ENCODE measurements at regions not wholly inside any gene's neighbourhood (a gene's known extent, or its start where the extent isn't known, plus 50 kb on each side); places are given as distances from the start of the nearest gene placed in this dataset.

- Histone ChIP-seq H3K9me3 (replicated peaks in 1 of 11) (peaks cover 12 to 18% (median 16%) of the 10 kb centered on the region in 11 experiments), H3K4me3 (no peak overlapping the region), H3K9ac (no peak overlapping the region), H3K27ac (peak overlapping the region in 4 of 11 experiments; percentile 1 to 57 (median 41); a peak in 5 of 22 replicates), H3K27me3 (no peaks in the 10 kb centered on the region), H3K4me1 (peaks cover 0 to 68% (median 6%) of the 10 kb centered on the region in 10 experiments; a peak in 9 of 20 replicates), H3K36me3 (peaks cover 0 to 14% (median 0%) of the 10 kb centered on the region in 11 experiments; a peak in 5 of 22 replicates), H3K4me2 (peak overlapping the region in 5 of 11 experiments; percentile 7 to 76 (median 56); a peak in 5 of 22 replicates), H4K20me1 (no peaks in the 10 kb centered on the region)
- TF ChIP-seq Cebpa-rat (IDR thresholded peaks at IDR 0.05), result no peak
Measured at GRCh38 chr11:21911061-21911460, 281.8 kb upstream of the ANO5 start.

- Histone ChIP-seq H3K36me3 (peaks cover 0 to 23% (median 0%) of the 10 kb centered on the region in 11 experiments; a peak in 5 of 22 replicates), H3K4me1 (peaks cover 0 to 68% (median 6%) of the 10 kb centered on the region in 10 experiments; a peak in 9 of 20 replicates), H4K20me1 (no peaks in the 10 kb centered on the region), H3K9ac (peak overlapping the region in 2 of 11 experiments; percentile 3 to 61; a peak in 3 of 22 replicates), H3K27me3 (no peaks in the 10 kb centered on the region), H3K27ac (peak overlapping the region in 3 of 11 experiments; percentile 39 to 57 (median 54); a peak in 5 of 22 replicates), H3K4me2 (peak overlapping the region in 4 of 11 experiments; percentile 33 to 90 (median 72); a peak in 8 of 22 replicates), H3K4me3 (peak overlapping the region in 3 of 10 experiments; percentile 39 to 54 (median 46); a peak in 5 of 20 replicates), H3K9me3 (replicated peaks in 1 of 11) (peaks cover 12 to 30% (median 18%) of the 10 kb centered on the region in 11 experiments)
- TF ChIP-seq Cebpa-rat (IDR thresholded peaks at IDR 0.05), result peak in 2 of 11 experiments; percentile 41 to 43; a peak in 2 of 22 replicates
Measured at GRCh38 chr11:21912285-21912684, 280.6 kb upstream of the ANO5 start.

- H3K27ac ChIP-seq, result no peak overlapping the region
- peaks cover 0 to 18% (median 0%) of the 10 kb centered on the region in 10 experiments; a peak in 2 of 20 replicates for H3K4me1 ChIP-seq
- no peak for TF ChIP-seq Cebpa-rat (IDR thresholded peaks at IDR 0.05)
Measured at GRCh38 chr11:21921151-21921550, 271.7 kb upstream of the ANO5 start.

GRCh38 chr11:21924262-21924661 is 268.6 kb upstream of the ANO5 start:
- H4K20me1 ChIP-seq, result no peaks in the 10 kb centered on the region
- H3K4me2 ChIP-seq, result no peak overlapping the region
- no peak for TF ChIP-seq Cebpa-rat (IDR thresholded peaks at IDR 0.05)
- no peak overlapping the region for H3K27ac ChIP-seq
- no peaks in the 10 kb centered on the region for H3K27me3 ChIP-seq
- H3K4me1 ChIP-seq, result peaks cover 0 to 18% (median 0%) of the 10 kb centered on the region in 10 experiments; a peak in 2 of 20 replicates
- H3K4me3 ChIP-seq, result no peak overlapping the region
- no peaks in the 10 kb centered on the region for H3K9me3 ChIP-seq (replicated peaks in 1 of 11)
- no peaks in the 10 kb centered on the region; a peak in 1 of 22 replicates for H3K36me3 ChIP-seq
- no peak overlapping the region for H3K9ac ChIP-seq

More at GRCh38 chr11:21921151-21921550, 271.7 kb upstream of the ANO5 start:
- peaks cover 0 to 8% (median 0%) of the 10 kb centered on the region in 11 experiments; a peak in 2 of 22 replicates for H3K36me3 ChIP-seq
- no peaks in the 10 kb centered on the region for H4K20me1 ChIP-seq
- H3K9me3 ChIP-seq (replicated peaks in 1 of 11), result peaks cover 0 to 12% (median 2%) of the 10 kb centered on the region in 11 experiments; a peak in 12 of 22 replicates
- H3K4me2 ChIP-seq, result peak overlapping the region in 2 of 11 experiments; percentile 11 to 26; a peak in 3 of 22 replicates
- no peak overlapping the region for H3K4me3 ChIP-seq
- H3K27me3 ChIP-seq, result no peaks in the 10 kb centered on the region
- no peak overlapping the region for H3K9ac ChIP-seq

GRCh38 chr11:21927628-21928027 is 265.3 kb upstream of the ANO5 start:
- H3K9me3 ChIP-seq (replicated peaks in 1 of 11), result no peaks in the 10 kb centered on the region
- H3K4me2 ChIP-seq, result no peak overlapping the region
- H3K9ac ChIP-seq, result no peak overlapping the region
- H3K27ac ChIP-seq, result no peak overlapping the region
- no peak overlapping the region for H3K4me3 ChIP-seq
- H4K20me1 ChIP-seq, result no peaks in the 10 kb centered on the region; a peak in 1 of 22 replicates
- H3K4me1 ChIP-seq, result no peaks in the 10 kb centered on the region
- no peaks in the 10 kb centered on the region for H3K27me3 ChIP-seq
- TF ChIP-seq Cebpa-rat (IDR thresholded peaks at IDR 0.05), result no peak
- H3K36me3 ChIP-seq, result peaks cover 0 to 25% (median 0%) of the 10 kb centered on the region in 11 experiments; a peak in 2 of 22 replicates

GRCh38 chr11:21928847-21929246 is 264.0 kb upstream of the ANO5 start:
- Histone ChIP-seq H3K9ac (no peak overlapping the region), H3K9me3 (replicated peaks in 1 of 11) (no peaks in the 10 kb centered on the region), H3K4me1 (no peaks in the 10 kb centered on the region), H3K36me3 (peaks cover 0 to 25% (median 0%) of the 10 kb centered on the region in 11 experiments; a peak in 2 of 22 replicates), H3K27ac (no peak overlapping the region), H3K27me3 (no peaks in the 10 kb centered on the region), H3K4me2 (no peak overlapping the region), H4K20me1 (no peaks in the 10 kb centered on the region; a peak in 1 of 22 replicates), H3K4me3 (no peak overlapping the region)
- no peak for TF ChIP-seq Cebpa-rat (IDR thresholded peaks at IDR 0.05)

- no peaks in the 10 kb centered on the region for H3K27me3 ChIP-seq
- H3K9me3 ChIP-seq (replicated peaks in 1 of 11), result no peaks in the 10 kb centered on the region
- H3K4me1 ChIP-seq, result no peaks in the 10 kb centered on the region
- H4K20me1 ChIP-seq, result no peaks in the 10 kb centered on the region; a peak in 1 of 22 replicates
- no peak overlapping the region for H3K4me2 ChIP-seq
- H3K4me3 ChIP-seq, result no peak overlapping the region
- H3K36me3 ChIP-seq, result peaks cover 0 to 25% (median 0%) of the 10 kb centered on the region in 11 experiments; a peak in 2 of 22 replicates
- H3K9ac ChIP-seq, result no peak overlapping the region
- H3K27ac ChIP-seq, result no peak overlapping the region
- no peak for TF ChIP-seq Cebpa-rat (IDR thresholded peaks at IDR 0.05)
Measured at GRCh38 chr11:21930408-21930807, 262.5 kb upstream of the ANO5 start.

- Histone ChIP-seq H3K36me3 (peaks cover 0 to 25% (median 0%) of the 10 kb centered on the region in 11 experiments; a peak in 2 of 22 replicates), H3K4me2 (no peak overlapping the region), H3K27ac (no peak overlapping the region), H3K27me3 (no peaks in the 10 kb centered on the region), H3K4me3 (no peak overlapping the region), H3K4me1 (no peaks in the 10 kb centered on the region), H4K20me1 (no peaks in the 10 kb centered on the region; a peak in 1 of 22 replicates), H3K9me3 (replicated peaks in 1 of 11) (no peaks in the 10 kb centered on the region), H3K9ac (no peak overlapping the region)
- TF ChIP-seq Cebpa-rat (IDR thresholded peaks at IDR 0.05), result no peak
Measured at GRCh38 chr11:21931436-21932101, 261.3 kb upstream of the ANO5 start.

- Histone ChIP-seq H3K9ac (no peak overlapping the region), H3K4me1 (no peaks in the 10 kb centered on the region), H3K27me3 (no peaks in the 10 kb centered on the region), H3K27ac (no peak overlapping the region), H3K4me3 (no peak overlapping the region), H4K20me1 (no peaks in the 10 kb centered on the region; a peak in 1 of 22 replicates), H3K36me3 (peaks cover 0 to 25% (median 0%) of the 10 kb centered on the region in 11 experiments; a peak in 2 of 22 replicates), H3K4me2 (no peak overlapping the region), H3K9me3 (replicated peaks in 1 of 11) (no peaks in the 10 kb centered on the region)
- TF ChIP-seq Cebpa-rat (IDR thresholded peaks at IDR 0.05), result no peak
Measured at GRCh38 chr11:21933095-21933494, 259.8 kb upstream of the ANO5 start.
